GM21526 (cell line): ENCODE measurements at regions not wholly inside any gene's neighbourhood (a gene's known extent, or its start where the extent isn't known, plus 50 kb on each side); places are given as distances from the start of the nearest gene placed in this dataset.

Experiments
- ATAC-seq: cut with Tn5 transposase; IDR thresholded peaks from one replicate; pipeline ENCODE4 v1.9.1; 2021; ENCODE audit warnings: moderate library complexity; ENCODE audit not compliant: unreplicated experiment, low FRiP score

DNA sequence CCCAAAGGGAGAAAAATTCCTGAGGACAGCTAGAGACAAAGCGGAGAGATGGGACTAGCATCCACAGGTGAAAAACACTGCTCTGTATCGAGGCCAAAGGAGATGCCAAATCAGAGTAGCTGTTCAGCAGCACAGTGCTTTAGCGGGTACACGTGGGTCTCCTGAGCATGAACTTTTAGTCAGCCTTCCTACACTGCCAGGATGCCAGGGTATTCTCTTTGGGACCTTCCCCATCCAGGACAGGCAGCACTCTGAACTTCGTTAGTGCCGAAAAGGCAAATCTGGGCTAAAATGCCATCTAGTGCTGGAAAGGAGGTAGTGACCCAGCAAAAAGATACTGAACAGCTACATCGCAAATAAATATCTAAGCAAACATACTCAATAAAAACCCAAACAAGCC is 64.9 kb downstream of the C6orf58 start:
- peak; percentile 82 for ATAC-seq
